GM06990 (cell line): ENCODE measurements at regions not wholly inside any gene's neighbourhood (a gene's known extent, or its start where the extent isn't known, plus 50 kb on each side); places are given as distances from the start of the nearest gene placed in this dataset.

Experiments used
- DNase-seq: peaks from one replicate; pipeline ENCODE4 v3.0.0-alpha.2; 2011; ENCODE audit not compliant: insufficient read length; ENCODE audit errors: extremely low read depth
- H3K27me3 ChIP-seq: replicated peaks from 2 replicates; pipeline ENCODE4 v1.6.0; 2011; ENCODE audit warnings: low read length; ENCODE audit not compliant: control insufficient read depth, insufficient read depth
- H3K36me3 ChIP-seq: 2 replicates; pipeline ENCODE4 v1.5.1; 2011; ENCODE audit warnings: low read length; ENCODE audit not compliant: control insufficient read depth, insufficient read depth
- H3K4me3 ChIP-seq: replicated peaks from 2 replicates; pipeline ENCODE4 v1.5.1; 2011; ENCODE audit warnings: low read depth, mild to moderate bottlenecking, control low read depth, low read length
- TF ChIP-seq, protein P1 (sequence below): IDR thresholded peaks from 2 replicates; pipeline ENCODE4 v1.5.1; 2011; ENCODE audit warnings: low read length, control low read depth, mild to moderate bottlenecking, inconsistent platforms; ENCODE audit not compliant: insufficient read depth, poor library complexity, severe bottlenecking

DNA sequence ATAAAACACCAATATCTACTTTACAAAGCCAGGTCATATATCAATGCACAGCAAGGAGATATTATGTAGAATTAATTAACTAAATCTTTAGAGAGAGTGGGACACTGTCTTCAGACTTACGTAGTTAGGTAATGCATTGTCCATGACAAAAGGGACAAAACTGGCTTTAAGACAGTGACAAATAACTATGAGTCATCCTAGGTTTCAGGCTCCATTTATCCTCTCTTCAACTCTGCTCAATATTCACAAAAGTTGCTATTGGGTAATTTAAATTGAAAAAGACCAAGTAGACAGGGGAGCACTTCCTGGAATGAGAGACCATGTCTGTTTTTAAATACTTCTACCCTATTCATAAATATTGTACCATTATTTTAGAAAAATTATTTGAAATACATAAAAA is 464.5 kb downstream of the ARL4A start:
- Histone ChIP-seq H3K36me3 (no peaks in the 10 kb centered on the region), H3K4me3 (no peak overlapping the region), H3K27me3 (no peaks in the 10 kb centered on the region)
- DNase-seq: no peak
- TF ChIP-seq, protein P1, sequence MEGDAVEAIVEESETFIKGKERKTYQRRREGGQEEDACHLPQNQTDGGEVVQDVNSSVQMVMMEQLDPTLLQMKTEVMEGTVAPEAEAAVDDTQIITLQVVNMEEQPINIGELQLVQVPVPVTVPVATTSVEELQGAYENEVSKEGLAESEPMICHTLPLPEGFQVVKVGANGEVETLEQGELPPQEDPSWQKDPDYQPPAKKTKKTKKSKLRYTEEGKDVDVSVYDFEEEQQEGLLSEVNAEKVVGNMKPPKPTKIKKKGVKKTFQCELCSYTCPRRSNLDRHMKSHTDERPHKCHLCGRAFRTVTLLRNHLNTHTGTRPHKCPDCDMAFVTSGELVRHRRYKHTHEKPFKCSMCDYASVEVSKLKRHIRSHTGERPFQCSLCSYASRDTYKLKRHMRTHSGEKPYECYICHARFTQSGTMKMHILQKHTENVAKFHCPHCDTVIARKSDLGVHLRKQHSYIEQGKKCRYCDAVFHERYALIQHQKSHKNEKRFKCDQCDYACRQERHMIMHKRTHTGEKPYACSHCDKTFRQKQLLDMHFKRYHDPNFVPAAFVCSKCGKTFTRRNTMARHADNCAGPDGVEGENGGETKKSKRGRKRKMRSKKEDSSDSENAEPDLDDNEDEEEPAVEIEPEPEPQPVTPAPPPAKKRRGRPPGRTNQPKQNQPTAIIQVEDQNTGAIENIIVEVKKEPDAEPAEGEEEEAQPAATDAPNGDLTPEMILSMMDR: no peak

DNA sequence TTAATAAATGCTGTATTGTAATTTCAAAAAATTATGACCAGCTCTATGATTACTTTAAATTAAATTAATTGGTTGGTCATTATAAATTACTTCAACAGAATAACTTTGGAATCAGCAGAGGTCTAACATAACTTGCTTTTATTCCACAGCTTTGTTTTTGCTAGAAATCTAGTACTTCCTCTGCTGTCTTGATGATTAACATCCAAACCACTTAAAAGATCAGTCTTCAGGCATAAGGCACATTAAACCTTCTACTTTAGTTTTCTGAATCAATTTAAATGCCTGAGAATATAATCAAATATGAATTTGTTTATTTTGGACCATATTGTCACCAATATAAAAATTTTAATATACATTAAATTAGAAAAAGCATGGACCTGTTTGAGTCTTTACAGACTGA is 465.3 kb downstream of the ARL4A start:
- Histone ChIP-seq H3K36me3 (no peaks in the 10 kb centered on the region), H3K27me3 (no peaks in the 10 kb centered on the region), H3K4me3 (no peak overlapping the region)
- TF ChIP-seq, protein P1: no peak
- DNase-seq: no peak

DNA sequence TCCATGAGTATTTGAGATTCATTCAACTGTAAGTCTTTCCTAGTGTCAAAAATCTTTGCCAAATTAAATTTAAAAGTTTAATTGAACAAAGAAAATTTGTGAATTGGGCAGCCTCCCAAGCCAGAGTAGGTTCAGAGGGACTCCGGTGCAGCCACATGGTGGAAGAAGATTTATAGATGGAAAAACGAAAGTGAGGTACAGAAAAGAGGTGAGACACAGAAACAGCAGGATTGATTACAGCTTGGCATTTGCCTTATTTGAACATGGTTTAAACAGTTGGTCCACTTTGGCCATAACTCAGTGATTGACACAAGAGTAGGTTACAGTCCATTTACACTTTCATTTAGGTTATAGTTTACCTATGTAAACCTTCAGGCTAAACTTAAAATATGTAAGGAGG is 465.8 kb downstream of the ARL4A start:
- H3K36me3 ChIP-seq: no peaks in the 10 kb centered on the region
- TF ChIP-seq, protein P1: no peak
- no peak overlapping the region for H3K4me3 ChIP-seq
- H3K27me3 ChIP-seq: no peaks in the 10 kb centered on the region
- DNase-seq: no peak

DNA sequence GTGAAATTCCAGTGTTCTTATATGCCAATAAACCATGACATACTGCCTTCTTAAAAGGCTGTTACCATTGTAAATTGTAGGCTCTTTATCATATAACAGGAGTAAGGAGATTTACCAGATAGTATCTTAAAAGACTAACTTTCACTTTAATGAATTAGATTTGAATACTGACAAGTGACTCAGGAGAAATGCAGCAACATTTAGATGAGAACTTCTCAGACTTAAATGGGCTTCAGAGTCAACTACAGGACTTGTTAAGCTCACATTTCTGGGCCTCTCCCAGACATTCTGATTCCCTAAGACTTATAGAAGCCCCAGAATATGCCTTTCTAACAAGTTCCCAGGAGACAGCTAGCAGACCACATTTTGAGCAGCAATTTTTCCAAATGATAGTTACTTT is 466.3 kb downstream of the ARL4A start:
- Histone ChIP-seq H3K36me3 (no peaks in the 10 kb centered on the region), H3K4me3 (no peak overlapping the region), H3K27me3 (no peaks in the 10 kb centered on the region)
- no peak for DNase-seq
- TF ChIP-seq, protein P1: no peak

- no peak for DNase-seq
- no peaks in the 10 kb centered on the region for H3K27me3 ChIP-seq
Observed at GRCh38 chr7:13155188-13155587, 467.8 kb downstream of the ARL4A start.

DNA sequence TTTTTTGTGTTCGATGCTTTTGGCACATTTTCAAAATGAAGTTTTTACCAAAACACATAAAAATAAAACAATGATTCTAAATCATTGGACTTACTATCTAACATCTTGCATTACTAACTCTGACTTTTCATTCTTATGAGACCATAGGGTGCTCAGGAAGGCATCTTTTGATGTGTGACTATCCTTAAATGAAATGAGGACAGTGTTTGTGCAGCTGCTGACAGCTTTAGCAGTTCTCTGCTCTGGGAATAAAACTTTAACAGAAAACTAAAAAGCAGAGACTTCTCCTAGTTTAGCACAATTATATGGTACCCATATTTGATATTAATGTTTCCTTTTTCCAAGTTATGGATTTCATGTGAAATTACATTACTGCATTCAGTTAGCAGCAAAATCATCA is 471.6 kb downstream of the ARL4A start:
- H3K36me3 ChIP-seq: no peaks in the 10 kb centered on the region
- TF ChIP-seq, protein P1: no peak
- H3K4me3 ChIP-seq: no peak overlapping the region
- no peaks in the 10 kb centered on the region for H3K27me3 ChIP-seq
- no peak for DNase-seq

More at GRCh38 chr7:13155188-13155587, 467.8 kb downstream of the ARL4A start:
- Histone ChIP-seq H3K36me3 (no peaks in the 10 kb centered on the region), H3K4me3 (no peak overlapping the region)
- TF ChIP-seq, protein P1: no peak
